GM12878 (cell line): ENCODE measurements at regions not wholly inside any gene's neighbourhood (a gene's known extent, or its start where the extent isn't known, plus 50 kb on each side); places are given as distances from the start of the nearest gene placed in this dataset.

Experiments used
- ATAC-seq: fragments of 200-7000 bp; cut with Tn5 transposase; 3 replicates; pipeline ENCODE4 v1.9.1; 2020; ENCODE audit warnings: mild to moderate bottlenecking, moderate library complexity
- BruUV-seq: library from RNA; stranded (reverse); fragments of 400-500 nt; replicated peaks from 2 replicates; lab custom pipeline; 2021; lab: Mats Ljungman, UMichigan
- CTCF ChIA-PET: fragments of 300-600 bp; sonication (Branson Sonifier 250); formaldehyde crosslinking; extraction: SDS; loops from one replicate; lab custom pipeline; 2021; ENCODE audit warnings: inconsistent platforms; lab: Yijun Ruan, JAX
- POLR2A ChIA-PET: fragments of 350-600 bp; formaldehyde crosslinking; extraction: SDS; loops from one replicate; lab custom pipeline; 2021; ENCODE audit warnings: inconsistent platforms; lab: Charles Lee
- RAD21 ChIA-PET: fragments of 300-600 bp; sonication (Branson Sonifier 250); formaldehyde crosslinking; loops from one replicate; lab custom pipeline; 2023; ENCODE audit warnings: antibody characterized with exemption; ENCODE audit not compliant: unreplicated experiment; lab: Charles Lee
- SMC1A ChIA-PET: fragments of 300-600 bp; sonication (Branson Sonifier 250); formaldehyde crosslinking; loops from one replicate; lab custom pipeline; 2023; ENCODE audit not compliant: unreplicated experiment, uncharacterized antibody; lab: Charles Lee
- DNase-seq: peaks from one replicate; pipeline ENCODE4 v3.0.0-alpha.2; 2011; ENCODE audit warnings: low read depth, low spot score
- FAIRE-seq: peaks from 3 replicates; lab custom pipeline; 2011; peaks lifted over from hg19 to GRCh38; lab: Jason Lieb, UNC
- H2AFZ ChIP-seq: 2 replicates; pipeline ENCODE4 v1.6.0; 2011; ENCODE audit warnings: low read depth, low read length, control low read depth; ENCODE audit not compliant: control insufficient read depth
- H3K27ac ChIP-seq: 2 replicates; pipeline ENCODE4 v1.5.1; 2011; ENCODE audit warnings: control low read depth; ENCODE audit not compliant: control insufficient read depth, insufficient read depth
- H3K27me3 ChIP-seq, 2 experiments: replicated peaks in 1 of 2; 2 replicates each; pipeline versions ENCODE4 v1.6.0 to v1.6.1; 2011; ENCODE audit warnings: low read length in 1 of 2; ENCODE audit not compliant: control insufficient read depth in 2 of 2, insufficient read depth in 2 of 2
- H3K36me3 ChIP-seq, 2 experiments: 2 replicates each; pipeline ENCODE4 v1.5.1; 2011; ENCODE audit warnings: low read length in 1 of 2; ENCODE audit not compliant: control insufficient read depth in 2 of 2, insufficient read depth in 2 of 2
- H3K4me1 ChIP-seq: 2 replicates; pipeline ENCODE4 v1.6.1; 2011; ENCODE audit warnings: mild to moderate bottlenecking, low read length, moderate library complexity, mixed read lengths; ENCODE audit not compliant: control insufficient read depth, insufficient read depth
- H3K4me2 ChIP-seq: 2 replicates; pipeline ENCODE4 v1.6.0; 2011; ENCODE audit warnings: control low read depth; ENCODE audit not compliant: control insufficient read depth, insufficient read depth
- H3K4me3 ChIP-seq: fragments of 200-600 bp; sonication (generic); 2 replicates; pipeline ENCODE4 v1.5.1; 2016
- H3K79me2 ChIP-seq: 2 replicates; pipeline ENCODE4 v1.6.0; 2011; ENCODE audit warnings: low read length; ENCODE audit not compliant: control insufficient read depth, insufficient read depth
- H3K9ac ChIP-seq: 2 replicates; pipeline ENCODE4 v1.8.0; 2011; ENCODE audit warnings: low read length, control low read depth, mixed read lengths; ENCODE audit not compliant: control insufficient read depth, insufficient read depth
- H3K9me3 ChIP-seq: replicated peaks from 3 replicates; pipeline ENCODE4 v1.5.1; 2011; ENCODE audit warnings: mild to moderate bottlenecking, low read length; ENCODE audit not compliant: control insufficient read depth, insufficient read depth
- H4K20me1 ChIP-seq: 2 replicates; pipeline ENCODE4 v1.6.0; 2011; ENCODE audit not compliant: control insufficient read depth, insufficient read depth
- E2F8 ChIP-seq: fragments of 450-650 bp; IDR thresholded peaks from 2 replicates; pipeline ENCODE4 v1.6.1; 2018; ENCODE audit warnings: mild to moderate bottlenecking, low read depth, moderate library complexity; ENCODE audit not compliant: partially characterized antibody
- HDGF ChIP-seq: fragments of 450-650 bp; IDR thresholded peaks from 2 replicates; pipeline ENCODE4 v1.6.1; 2016; ENCODE audit warnings: antibody characterized with exemption
- KAT2A ChIP-seq: conservative IDR thresholded peaks from 2 replicates; pipeline ENCODE4 v1.6.1; 2011; ENCODE audit warnings: low read depth, low read length; ENCODE audit not compliant: control insufficient read depth
- MTA2 ChIP-seq: fragments of 450-650 bp; IDR thresholded peaks from 2 replicates; pipeline ENCODE4 v1.6.1; 2016; ENCODE audit warnings: low read depth, mild to moderate bottlenecking, moderate library complexity
- NFXL1 ChIP-seq: fragments of 450-650 bp; IDR thresholded peaks from 2 replicates; pipeline ENCODE4 v1.6.1; 2017; ENCODE audit warnings: antibody characterized with exemption, mild to moderate bottlenecking, borderline replicate concordance
- NFYB ChIP-seq: IDR thresholded peaks from 2 replicates; pipeline ENCODE4 v1.6.1; 2011; ENCODE audit warnings: low read depth, mild to moderate bottlenecking, low read length, improper control_type of control experiment, moderate library complexity; ENCODE audit not compliant: insufficient read depth
- PAX5 ChIP-seq: IDR thresholded peaks from 2 replicates; pipeline ENCODE4 v1.6.1; 2011; ENCODE audit warnings: low read depth, low read length, borderline replicate concordance
- SMAD5 ChIP-seq: IDR thresholded peaks from 2 replicates; pipeline ENCODE4 v1.6.1; 2016; ENCODE audit warnings: antibody characterized with exemption, low read depth
- SUPT20H ChIP-seq: IDR thresholded peaks from 2 replicates; pipeline ENCODE4 v1.6.1; 2011; ENCODE audit warnings: low read depth, mild to moderate bottlenecking, low read length, moderate library complexity, borderline replicate concordance; ENCODE audit not compliant: control insufficient read depth
- TARDBP ChIP-seq: IDR thresholded peaks from 2 replicates; pipeline ENCODE4 v1.6.1; 2016; ENCODE audit warnings: borderline replicate concordance
- WGBS: methylation state at CpG from one replicate; pipeline ENCODE4 v1.1.6; 2016; ENCODE audit warnings: low lambda C conversion rate; ENCODE audit not compliant: insufficient replicate concordance, insufficient coverage; ENCODE audit errors: missing lambda C conversion rate; 5-methylcytosine and 5-hydroxymethylcytosine counted together
- in situ Hi-C: fragments of 300-500 bp; cut with MboI; formaldehyde crosslinking; loops from 9 replicates; pipeline ENCODE4 v1.14.3; 2018; ENCODE audit warnings: mixed read lengths
- intact Hi-C: fragments of 100-400 bp; cut with micrococcal nuclease; formaldehyde crosslinking; loops from one replicate; pipeline ENCODE4 v1.14.2; 2022; ENCODE audit not compliant: unreplicated experiment
- TF ChIP-seq, protein P1 (sequence below): IDR thresholded peaks from 2 replicates; pipeline ENCODE4 v1.6.1; 2011; ENCODE audit warnings: low read depth, mild to moderate bottlenecking, low read length, moderate library complexity, borderline replicate concordance; ENCODE audit errors: extremely low read depth
- TF ChIP-seq, protein P2 (sequence below): fragments of 450-650 bp; IDR thresholded peaks from 2 replicates; pipeline ENCODE4 v1.6.1; 2014; ENCODE audit warnings: mild to moderate bottlenecking
- TF ChIP-seq, protein P3 (sequence below): fragments of 150-350 bp; IDR thresholded peaks from 2 replicates; pipeline ENCODE4 v1.6.1; 2016; ENCODE audit warnings: low read depth, low read length

GRCh38 chr5:58073243-58073642 is 386.6 kb downstream of the PLK2 start:
- Histone ChIP-seq H3K4me3 (no peak overlapping the region), H3K4me1 (no peaks in the 10 kb centered on the region), H2AFZ (no peak overlapping the region), H4K20me1 (no peaks in the 10 kb centered on the region), H3K4me2 (no peak overlapping the region), H3K79me2 (no peaks in the 10 kb centered on the region), H3K9me3 (no peaks in the 10 kb centered on the region; the same call in 2 of the 3 replicates), H3K9ac (no peak overlapping the region), H3K27ac (no peak overlapping the region), H3K36me3 (no peaks in the 10 kb centered on the region)
- SMC1A ChIA-PET: no interaction called here
- WGBS: 26% methylated on average over 2 of the region's 2 CpGs
- in situ Hi-C loops (no loop called here), intact Hi-C loops (no loop called here)
- CTCF ChIA-PET: no interaction called here
- no peak for DNase-seq
- POLR2A ChIA-PET: no interaction called here
- BruUV-seq: no TSS peak
- no peak for FAIRE-seq
- RAD21 ChIA-PET: no interaction called here
- no peak for ATAC-seq
- TF ChIP-seq, protein P1, sequence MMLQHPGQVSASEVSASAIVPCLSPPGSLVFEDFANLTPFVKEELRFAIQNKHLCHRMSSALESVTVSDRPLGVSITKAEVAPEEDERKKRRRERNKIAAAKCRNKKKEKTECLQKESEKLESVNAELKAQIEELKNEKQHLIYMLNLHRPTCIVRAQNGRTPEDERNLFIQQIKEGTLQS: no peak
- TF ChIP-seq PAX5 (no peak), SMAD5 (no peak), HDGF (no peak), TARDBP (no peak), E2F8 (no peak), MTA2 (no peak), KAT2A (no peak), SUPT20H (no peak), NFXL1 (no peak), NFYB (no peak)
- TF ChIP-seq, protein P2, sequence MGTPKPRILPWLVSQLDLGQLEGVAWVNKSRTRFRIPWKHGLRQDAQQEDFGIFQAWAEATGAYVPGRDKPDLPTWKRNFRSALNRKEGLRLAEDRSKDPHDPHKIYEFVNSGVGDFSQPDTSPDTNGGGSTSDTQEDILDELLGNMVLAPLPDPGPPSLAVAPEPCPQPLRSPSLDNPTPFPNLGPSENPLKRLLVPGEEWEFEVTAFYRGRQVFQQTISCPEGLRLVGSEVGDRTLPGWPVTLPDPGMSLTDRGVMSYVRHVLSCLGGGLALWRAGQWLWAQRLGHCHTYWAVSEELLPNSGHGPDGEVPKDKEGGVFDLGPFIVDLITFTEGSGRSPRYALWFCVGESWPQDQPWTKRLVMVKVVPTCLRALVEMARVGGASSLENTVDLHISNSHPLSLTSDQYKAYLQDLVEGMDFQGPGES: no peak
- TF ChIP-seq, protein P3, sequence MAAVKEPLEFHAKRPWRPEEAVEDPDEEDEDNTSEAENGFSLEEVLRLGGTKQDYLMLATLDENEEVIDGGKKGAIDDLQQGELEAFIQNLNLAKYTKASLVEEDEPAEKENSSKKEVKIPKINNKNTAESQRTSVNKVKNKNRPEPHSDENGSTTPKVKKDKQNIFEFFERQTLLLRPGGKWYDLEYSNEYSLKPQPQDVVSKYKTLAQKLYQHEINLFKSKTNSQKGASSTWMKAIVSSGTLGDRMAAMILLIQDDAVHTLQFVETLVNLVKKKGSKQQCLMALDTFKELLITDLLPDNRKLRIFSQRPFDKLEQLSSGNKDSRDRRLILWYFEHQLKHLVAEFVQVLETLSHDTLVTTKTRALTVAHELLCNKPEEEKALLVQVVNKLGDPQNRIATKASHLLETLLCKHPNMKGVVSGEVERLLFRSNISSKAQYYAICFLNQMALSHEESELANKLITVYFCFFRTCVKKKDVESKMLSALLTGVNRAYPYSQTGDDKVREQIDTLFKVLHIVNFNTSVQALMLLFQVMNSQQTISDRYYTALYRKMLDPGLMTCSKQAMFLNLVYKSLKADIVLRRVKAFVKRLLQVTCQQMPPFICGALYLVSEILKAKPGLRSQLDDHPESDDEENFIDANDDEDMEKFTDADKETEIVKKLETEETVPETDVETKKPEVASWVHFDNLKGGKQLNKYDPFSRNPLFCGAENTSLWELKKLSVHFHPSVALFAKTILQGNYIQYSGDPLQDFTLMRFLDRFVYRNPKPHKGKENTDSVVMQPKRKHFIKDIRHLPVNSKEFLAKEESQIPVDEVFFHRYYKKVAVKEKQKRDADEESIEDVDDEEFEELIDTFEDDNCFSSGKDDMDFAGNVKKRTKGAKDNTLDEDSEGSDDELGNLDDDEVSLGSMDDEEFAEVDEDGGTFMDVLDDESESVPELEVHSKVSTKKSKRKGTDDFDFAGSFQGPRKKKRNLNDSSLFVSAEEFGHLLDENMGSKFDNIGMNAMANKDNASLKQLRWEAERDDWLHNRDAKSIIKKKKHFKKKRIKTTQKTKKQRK: no peak
- TF ChIP-seq, all 136 proteins: peak for 0
- no peaks in the 10 kb centered on the region for H3K27me3 ChIP-seq
